Gastroesophageal sphincter (tissue), 3 donors: ENCODE measurements at regions not wholly inside any gene's neighbourhood (a gene's known extent, or its start where the extent isn't known, plus 50 kb on each side); places are given as distances from the start of the nearest gene placed in this dataset.

Experiments used
- EP300 ChIP-seq: sonication (generic); formaldehyde crosslinking; IDR thresholded peaks from one replicate; pipeline ENCODE4 v1.6.1; 2017; ENCODE audit warnings: antibody characterized with exemption, mild to moderate bottlenecking
- POLR2A ChIP-seq, 2 donors: fragments of 450-650 bp; IDR thresholded peaks; one replicate each; pipeline ENCODE4 v1.6.1; 2017; ENCODE audit warnings: antibody characterized with exemption in 2 of 2, mild to moderate bottlenecking in 2 of 2, moderate library complexity in 1 of 2
- POLR2AphosphoS5 ChIP-seq: sonication (generic); formaldehyde crosslinking; IDR thresholded peaks from one replicate; pipeline ENCODE4 v1.6.1; 2017; ENCODE audit warnings: antibody characterized with exemption
- TF ChIP-seq, protein P1 (sequence below), 4 experiments: fragments of 200-600 bp in 2 of 4; fragments of 450-650 bp in 2 of 4; sonication (generic) in 1 of 4; IDR thresholded peaks; one replicate each; pipeline ENCODE4 v1.5.1; 2017 to 2019; ENCODE audit warnings: antibody characterized with exemption in 4 of 4, mild to moderate bottlenecking in 2 of 4, moderate library complexity in 2 of 4

DNA sequence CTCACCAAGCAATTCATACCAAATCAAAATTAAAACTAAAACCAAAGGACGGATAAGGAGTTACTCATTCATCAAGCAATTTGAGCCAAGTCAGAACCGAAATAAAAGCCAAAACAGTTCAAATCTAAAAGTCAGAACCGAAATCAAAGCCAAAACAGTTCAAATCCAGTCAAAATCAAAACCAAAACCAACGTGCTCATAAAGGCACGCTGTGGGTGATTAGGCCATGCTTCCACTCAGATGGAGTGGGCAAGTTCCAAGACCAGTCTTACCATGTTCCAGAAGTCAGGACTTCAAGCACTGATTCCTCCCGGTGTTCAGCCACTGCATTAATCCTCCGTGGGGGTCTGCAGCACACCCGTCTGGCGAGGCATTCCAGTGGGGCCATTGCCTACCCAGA lies 409.3 kb downstream of the TGFB2 start:
- TF ChIP-seq, protein P1, sequence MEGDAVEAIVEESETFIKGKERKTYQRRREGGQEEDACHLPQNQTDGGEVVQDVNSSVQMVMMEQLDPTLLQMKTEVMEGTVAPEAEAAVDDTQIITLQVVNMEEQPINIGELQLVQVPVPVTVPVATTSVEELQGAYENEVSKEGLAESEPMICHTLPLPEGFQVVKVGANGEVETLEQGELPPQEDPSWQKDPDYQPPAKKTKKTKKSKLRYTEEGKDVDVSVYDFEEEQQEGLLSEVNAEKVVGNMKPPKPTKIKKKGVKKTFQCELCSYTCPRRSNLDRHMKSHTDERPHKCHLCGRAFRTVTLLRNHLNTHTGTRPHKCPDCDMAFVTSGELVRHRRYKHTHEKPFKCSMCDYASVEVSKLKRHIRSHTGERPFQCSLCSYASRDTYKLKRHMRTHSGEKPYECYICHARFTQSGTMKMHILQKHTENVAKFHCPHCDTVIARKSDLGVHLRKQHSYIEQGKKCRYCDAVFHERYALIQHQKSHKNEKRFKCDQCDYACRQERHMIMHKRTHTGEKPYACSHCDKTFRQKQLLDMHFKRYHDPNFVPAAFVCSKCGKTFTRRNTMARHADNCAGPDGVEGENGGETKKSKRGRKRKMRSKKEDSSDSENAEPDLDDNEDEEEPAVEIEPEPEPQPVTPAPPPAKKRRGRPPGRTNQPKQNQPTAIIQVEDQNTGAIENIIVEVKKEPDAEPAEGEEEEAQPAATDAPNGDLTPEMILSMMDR (IDR thresholded peaks at IDR 0.05): no peak
- TF ChIP-seq EP300 (no peak), POLR2AphosphoS5 (no peak), POLR2A (IDR thresholded peaks at IDR 0.05) (no peak)
